H9 (cell line): ENCODE measurements at regions not wholly inside any gene's neighbourhood (a gene's known extent, or its start where the extent isn't known, plus 50 kb on each side); places are given as distances from the start of the nearest gene placed in this dataset.
"Not testable (repeated sequence)": the region's sequence is repeated elsewhere in the genome, so short reads cannot be mapped to it uniquely, and the experiment has no call there.

Experiments used
- DNase-seq: peaks from one replicate; pipeline ENCODE4 v3.0.0-alpha.2; 2017
- H2AFZ ChIP-seq: one replicate; pipeline ENCODE4 v1.6.1; 2013; ENCODE audit warnings: mild to moderate bottlenecking, low read length, control low read depth, moderate library complexity
- H2AK5ac ChIP-seq: 2 replicates; pipeline ENCODE4 v1.6.1; 2013; ENCODE audit warnings: low read length, control low read depth, mixed read lengths; ENCODE audit not compliant: insufficient read length
- H2BK120ac ChIP-seq: one replicate; pipeline ENCODE4 v1.6.1; 2013; ENCODE audit warnings: low read depth, mild to moderate bottlenecking, low read length, control low read depth, inconsistent platforms; ENCODE audit not compliant: poor library complexity, severe bottlenecking
- H2BK12ac ChIP-seq: 2 replicates; pipeline ENCODE4 v1.6.1; 2013; ENCODE audit warnings: low read length, control low read depth, mixed read lengths, low read depth; ENCODE audit not compliant: insufficient read length
- H2BK15ac ChIP-seq: 2 replicates; pipeline ENCODE4 v1.6.1; 2013; ENCODE audit warnings: low read depth, low read length, control low read depth
- H2BK20ac ChIP-seq: one replicate; pipeline ENCODE4 v1.6.1; 2013; ENCODE audit warnings: low read depth, mild to moderate bottlenecking, low read length, control low read depth, inconsistent platforms; ENCODE audit not compliant: poor library complexity, severe bottlenecking
- H2BK5ac ChIP-seq: 2 replicates; pipeline ENCODE4 v1.6.1; 2013; ENCODE audit warnings: low read length, control low read depth, mixed read lengths; ENCODE audit not compliant: insufficient read length
- H3K14ac ChIP-seq: 2 replicates; pipeline ENCODE4 v1.6.1; 2013; ENCODE audit warnings: low read length, control low read depth; ENCODE audit not compliant: insufficient read depth
- H3K18ac ChIP-seq: 2 replicates; pipeline ENCODE4 v1.6.1; 2013; ENCODE audit warnings: low read depth, mild to moderate bottlenecking, mixed read lengths, low read length, control low read depth; ENCODE audit not compliant: insufficient read length
- H3K23ac ChIP-seq: 2 replicates; pipeline ENCODE4 v1.6.1; 2013; ENCODE audit warnings: low read length, control low read depth, mixed read lengths, low read depth; ENCODE audit not compliant: insufficient read length
- H3K23me2 ChIP-seq: 2 replicates; pipeline ENCODE4 v1.6.1; 2013; ENCODE audit warnings: low read depth, mild to moderate bottlenecking, mixed read lengths, low read length, control low read depth; ENCODE audit not compliant: insufficient read length, poor library complexity, severe bottlenecking
- H3K27ac ChIP-seq: 2 replicates; pipeline ENCODE4 v1.5.1; 2013; ENCODE audit warnings: low read length, control low read depth, mixed read lengths, low read depth; ENCODE audit not compliant: insufficient read length
- H3K27me3 ChIP-seq: 2 replicates; pipeline ENCODE4 v1.6.1; 2013; ENCODE audit warnings: low read length, control low read depth, inconsistent platforms; ENCODE audit not compliant: insufficient read depth
- H3K4ac ChIP-seq: 2 replicates; pipeline ENCODE4 v1.6.1; 2013; ENCODE audit warnings: low read depth, mild to moderate bottlenecking, control low read depth, inconsistent platforms, low read length, moderate library complexity
- H3K4me1 ChIP-seq: 2 replicates; pipeline ENCODE4 v1.6.1; 2013; ENCODE audit warnings: low read length, control low read depth, inconsistent platforms; ENCODE audit not compliant: insufficient read depth
- H3K4me2 ChIP-seq: 2 replicates; pipeline ENCODE4 v1.6.1; 2013; ENCODE audit warnings: low read length, control low read depth, mixed read lengths; ENCODE audit not compliant: insufficient read length, insufficient read depth
- H3K56ac ChIP-seq: 2 replicates; pipeline ENCODE4 v1.6.1; 2013; ENCODE audit warnings: low read depth, mild to moderate bottlenecking, mixed read lengths, low read length, control low read depth; ENCODE audit not compliant: insufficient read length
- H3K79me1 ChIP-seq: 2 replicates; pipeline ENCODE4 v1.6.1; 2013; ENCODE audit warnings: low read depth, mild to moderate bottlenecking, moderate library complexity, low read length, control low read depth, inconsistent platforms; ENCODE audit not compliant: insufficient read depth, poor library complexity, severe bottlenecking
- H3K79me2 ChIP-seq: 2 replicates; pipeline ENCODE4 v1.6.1; 2013; ENCODE audit warnings: low read length, control low read depth, inconsistent platforms; ENCODE audit not compliant: insufficient read depth
- H3K9ac ChIP-seq: 2 replicates; pipeline ENCODE4 v1.6.1; 2013; ENCODE audit warnings: low read length, control low read depth, mixed read lengths; ENCODE audit not compliant: insufficient read length; ENCODE audit errors: extremely low read depth
- H3K9me3 ChIP-seq: one replicate; pipeline ENCODE4 v1.6.1; 2013; ENCODE audit warnings: low read depth, low read length, inconsistent platforms; ENCODE audit not compliant: control insufficient read depth
- H3T11ph ChIP-seq: one replicate; pipeline ENCODE4 v1.6.1; 2013; ENCODE audit warnings: mild to moderate bottlenecking, low read length, control low read depth, inconsistent platforms
- H4K20me1 ChIP-seq: one replicate; pipeline ENCODE4 v1.6.1; 2013; ENCODE audit not compliant: control insufficient read depth, insufficient read length, insufficient read depth
- H4K5ac ChIP-seq: 2 replicates; pipeline ENCODE4 v1.6.1; 2013; ENCODE audit warnings: low read depth, mild to moderate bottlenecking, mixed read lengths, low read length, control low read depth; ENCODE audit not compliant: insufficient read length
- H4K8ac ChIP-seq: replicated peaks from 2 replicates; pipeline ENCODE4 v1.6.1; 2013; ENCODE audit warnings: low read length, control low read depth, mixed read lengths, low read depth; ENCODE audit not compliant: insufficient read length
- H4K91ac ChIP-seq: 2 replicates; pipeline ENCODE4 v1.6.1; 2013; ENCODE audit warnings: low read depth, mild to moderate bottlenecking, moderate library complexity, mixed read lengths, low read length, control low read depth; ENCODE audit not compliant: insufficient read length
- H3K27ac Mint-ChIP-seq, 3 experiments: 2 replicates in 2 of 3; 3 replicates in 1 of 3; pipeline ENCODE4 v1.8.0; 2020 to 2021; ENCODE audit warnings: mixed read lengths in 3 of 3, mild to moderate bottlenecking in 1 of 3, moderate library complexity in 1 of 3
- H3K27me3 Mint-ChIP-seq: 2 replicates; pipeline ENCODE4 v1.8.0; 2021; ENCODE audit warnings: low read depth, mild to moderate bottlenecking, moderate library complexity, mixed read lengths
- H3K36me3 Mint-ChIP-seq, 3 experiments: 2 replicates in 2 of 3; 3 replicates in 1 of 3; pipeline ENCODE4 v1.8.0; 2020 to 2021; ENCODE audit warnings: low read depth in 3 of 3, mixed read lengths in 3 of 3; ENCODE audit not compliant: insufficient read depth in 1 of 3
- H3K4me1 Mint-ChIP-seq, 2 experiments: 2 replicates each; pipeline ENCODE4 v1.8.0; 2020; ENCODE audit warnings: mixed read lengths in 2 of 2
- H3K4me3 Mint-ChIP-seq, 2 experiments: 2 replicates in 1 of 2; 3 replicates in 1 of 2; pipeline ENCODE4 v1.8.0; 2020 to 2021; ENCODE audit warnings: mild to moderate bottlenecking in 2 of 2, mixed read lengths in 2 of 2, moderate library complexity in 1 of 2
- H3K9me3 Mint-ChIP-seq, 2 experiments: 2 replicates in 1 of 2; 3 replicates in 1 of 2; pipeline ENCODE4 v1.8.0; 2020; ENCODE audit warnings: mild to moderate bottlenecking in 2 of 2, mixed read lengths in 2 of 2, moderate library complexity in 1 of 2
- WGBS: extraction: QIAGEN DNeasy Blood & Tissue Kit; methylation state at CpG from one replicate; pipeline ENCODE4 v1.1.7; 2013; ENCODE audit warnings: missing lambda C conversion rate, low lambda C conversion rate, mixed read lengths; ENCODE audit not compliant: insufficient read length; ENCODE audit errors: extremely low coverage; 5-methylcytosine and 5-hydroxymethylcytosine counted together

- not testable (repeated sequence) for H3K9me3 ChIP-seq, H3K27ac Mint-ChIP-seq, H2BK15ac ChIP-seq, H3K79me1 ChIP-seq, H3K27me3 ChIP-seq, H3K23ac ChIP-seq, H3K18ac ChIP-seq, H3T11ph ChIP-seq, H3K4me1 ChIP-seq, H3K14ac ChIP-seq, H3K4ac ChIP-seq, H2AK5ac ChIP-seq, H2BK120ac ChIP-seq, H2AFZ ChIP-seq, H3K4me3 Mint-ChIP-seq, H4K5ac ChIP-seq, H2BK12ac ChIP-seq, H4K8ac ChIP-seq, H3K9me3 Mint-ChIP-seq, H3K56ac ChIP-seq, H3K4me2 ChIP-seq, H3K27ac ChIP-seq, H3K23me2 ChIP-seq, H3K9ac ChIP-seq, H3K27me3 Mint-ChIP-seq, DNase-seq, H2BK20ac ChIP-seq, H4K20me1 ChIP-seq, H2BK5ac ChIP-seq, H3K79me2 ChIP-seq, H4K91ac ChIP-seq, H3K4me1 Mint-ChIP-seq, H3K36me3 Mint-ChIP-seq
- WGBS: no CpG with 5 or more reads among the region's 6 CpGs
Observed at GRCh38 chr21:6108894-6109293, 4412.5 kb upstream of the TPTE start.

GRCh38 chr21:6109774-6110173 lies 4411.6 kb upstream of the TPTE start:
- H4K8ac ChIP-seq, H3K23ac ChIP-seq, H3K27ac Mint-ChIP-seq, DNase-seq, H4K91ac ChIP-seq, H2AK5ac ChIP-seq, H3T11ph ChIP-seq, H4K5ac ChIP-seq, H2BK120ac ChIP-seq, H3K4me1 Mint-ChIP-seq, H4K20me1 ChIP-seq, H3K27ac ChIP-seq, H3K18ac ChIP-seq, H3K79me1 ChIP-seq, H3K4ac ChIP-seq, H3K9me3 Mint-ChIP-seq, H2BK5ac ChIP-seq, H3K4me3 Mint-ChIP-seq, H3K14ac ChIP-seq, H2BK15ac ChIP-seq, H3K56ac ChIP-seq, H2AFZ ChIP-seq, H3K9me3 ChIP-seq, H3K9ac ChIP-seq, H3K27me3 ChIP-seq, H2BK20ac ChIP-seq, H2BK12ac ChIP-seq, H3K23me2 ChIP-seq, H3K27me3 Mint-ChIP-seq, H3K79me2 ChIP-seq, H3K4me2 ChIP-seq, H3K36me3 Mint-ChIP-seq, H3K4me1 ChIP-seq: not testable (repeated sequence)
- WGBS: no CpG with 5 or more reads among the region's 13 CpGs
